Gastroesophageal sphincter (tissue), 3 donors: ENCODE measurements at regions not wholly inside any gene's neighbourhood (a gene's known extent, or its start where the extent isn't known, plus 50 kb on each side); places are given as distances from the start of the nearest gene placed in this dataset.

Experiments used
- CTCF ChIP-seq, 4 experiments: fragments of 200-600 bp in 2 of 4; fragments of 450-650 bp in 2 of 4; sonication (generic) in 1 of 4; IDR thresholded peaks; one replicate each; pipeline ENCODE4 v1.5.1; 2017 to 2019; ENCODE audit warnings: antibody characterized with exemption in 4 of 4, mild to moderate bottlenecking in 2 of 4, moderate library complexity in 2 of 4
- POLR2A ChIP-seq, 2 donors: fragments of 450-650 bp; IDR thresholded peaks; one replicate each; pipeline ENCODE4 v1.6.1; 2017; ENCODE audit warnings: antibody characterized with exemption in 2 of 2, mild to moderate bottlenecking in 2 of 2, moderate library complexity in 1 of 2
- POLR2AphosphoS5 ChIP-seq: sonication (generic); formaldehyde crosslinking; IDR thresholded peaks from one replicate; pipeline ENCODE4 v1.6.1; 2017; ENCODE audit warnings: antibody characterized with exemption

- TF ChIP-seq POLR2A (IDR thresholded peaks at IDR 0.05) (no peak), CTCF (IDR thresholded peaks at IDR 0.05) (no peak), POLR2AphosphoS5 (no peak)
Measured at GRCh38 chr4:104163820-104164219, 330.9 kb downstream of the CXXC4 start.
